Astrocyte (in vitro differentiated cells and primary cell): ENCODE measurements at regions not wholly inside any gene's neighbourhood (a gene's known extent, or its start where the extent isn't known, plus 50 kb on each side); places are given as distances from the start of the nearest gene placed in this dataset.

Experiments used
- DNase-seq: peaks from one replicate; pipeline ENCODE4 v3.0.0-alpha.2; 2010; ENCODE audit warnings: low read depth
- FAIRE-seq: peaks from 2 replicates; lab custom pipeline; 2011; peaks lifted over from hg19 to GRCh38; lab: Jason Lieb, UNC
- H2AFZ ChIP-seq: 2 replicates; pipeline ENCODE4 v1.6.0; 2012; ENCODE audit warnings: low read depth, low read length, inconsistent platforms
- H3K27ac ChIP-seq: 2 replicates; pipeline ENCODE4 v1.5.1; 2011; ENCODE audit warnings: low read depth, low read length, inconsistent platforms
- H3K27me3 ChIP-seq: 2 replicates; pipeline ENCODE4 v1.6.0; 2011; ENCODE audit warnings: low read length, inconsistent platforms; ENCODE audit not compliant: insufficient read depth
- H3K36me3 ChIP-seq: 2 replicates; pipeline ENCODE4 v1.5.1; 2011; ENCODE audit warnings: low read length, inconsistent platforms; ENCODE audit not compliant: insufficient read depth
- H3K4me1 ChIP-seq: 2 replicates; pipeline ENCODE4 v1.5.1; 2011; ENCODE audit warnings: low read length, inconsistent platforms; ENCODE audit not compliant: insufficient read depth
- H3K4me2 ChIP-seq: 2 replicates; pipeline ENCODE4 v1.6.0; 2012; ENCODE audit warnings: low read length, inconsistent platforms
- H3K4me3 ChIP-seq: 2 replicates; pipeline ENCODE4 v1.5.1; 2011; ENCODE audit warnings: low read depth, mild to moderate bottlenecking, low read length, inconsistent platforms; ENCODE audit not compliant: insufficient read depth
- H3K79me2 ChIP-seq: 2 replicates; pipeline ENCODE4 v1.6.0; 2012; ENCODE audit warnings: mild to moderate bottlenecking, low read length, inconsistent platforms; ENCODE audit not compliant: insufficient read depth
- H3K9ac ChIP-seq: 2 replicates; pipeline ENCODE4 v1.6.0; 2012; ENCODE audit warnings: mild to moderate bottlenecking, low read length, inconsistent platforms
- H3K9me3 ChIP-seq: 2 replicates; pipeline ENCODE4 v1.5.1; 2012; ENCODE audit warnings: low read depth, mild to moderate bottlenecking, low read length, inconsistent platforms; ENCODE audit not compliant: insufficient read depth
- H4K20me1 ChIP-seq: 2 replicates; pipeline ENCODE4 v1.6.0; 2012; ENCODE audit warnings: low read length, inconsistent platforms; ENCODE audit not compliant: insufficient read depth
- H3K27ac Mint-ChIP-seq: one replicate; pipeline ENCODE4 v1.8.0; 2021; ENCODE audit warnings: mild to moderate bottlenecking, mixed read lengths; ENCODE audit not compliant: unreplicated experiment
- H3K27me3 Mint-ChIP-seq: one replicate; pipeline ENCODE4 v1.8.0; 2021; ENCODE audit warnings: low read depth, mixed read lengths; ENCODE audit not compliant: unreplicated experiment
- H3K36me3 Mint-ChIP-seq: one replicate; pipeline ENCODE4 v1.8.0; 2021; ENCODE audit warnings: low read depth, mixed read lengths; ENCODE audit not compliant: unreplicated experiment
- H3K4me1 Mint-ChIP-seq: one replicate; pipeline ENCODE4 v1.8.0; 2021; ENCODE audit warnings: low read depth, mixed read lengths; ENCODE audit not compliant: unreplicated experiment
- H3K4me3 Mint-ChIP-seq: one replicate; pipeline ENCODE4 v1.8.0; 2021; ENCODE audit warnings: mild to moderate bottlenecking, moderate library complexity, mixed read lengths; ENCODE audit not compliant: unreplicated experiment
- H3K9me3 Mint-ChIP-seq: one replicate; pipeline ENCODE4 v1.8.0; 2021; ENCODE audit warnings: mild to moderate bottlenecking, mixed read lengths; ENCODE audit not compliant: unreplicated experiment
- CTCF ChIP-seq: IDR thresholded peaks from 2 replicates; pipeline ENCODE4 v1.5.1; 2011; ENCODE audit warnings: low read depth, mild to moderate bottlenecking, inconsistent platforms, low read length, moderate library complexity; ENCODE audit not compliant: insufficient read depth
- EZH2 ChIP-seq: IDR thresholded peaks from 2 replicates; pipeline ENCODE4 v1.6.1; 2012; ENCODE audit warnings: mild to moderate bottlenecking, low read length, inconsistent platforms; ENCODE audit not compliant: insufficient read depth

- Histone ChIP-seq H3K27me3 (no peaks in the 10 kb centered on the region), H3K27ac (no peak overlapping the region), H3K9me3 (no peaks in the 10 kb centered on the region), H4K20me1 (no peaks in the 10 kb centered on the region), H3K4me3 (no peak overlapping the region), H3K4me2 (no peak overlapping the region), H2AFZ (no peak overlapping the region), H3K79me2 (no peaks in the 10 kb centered on the region), H3K4me1 (no peaks in the 10 kb centered on the region), H3K9ac (no peak overlapping the region), H3K36me3 (no peaks in the 10 kb centered on the region)
- H3K27ac Mint-ChIP-seq: no peak overlapping the region
- no peaks in the 10 kb centered on the region for H3K9me3 Mint-ChIP-seq
- H3K36me3 Mint-ChIP-seq: no peaks in the 10 kb centered on the region
- TF ChIP-seq EZH2: no peak
- TF ChIP-seq CTCF: no peak
- FAIRE-seq (peak; percentile 29), DNase-seq (no peak)
- no peaks in the 10 kb centered on the region for H3K27me3 Mint-ChIP-seq
- H3K4me1 Mint-ChIP-seq: peaks cover 3% of the 10 kb centered on the region
- no peak overlapping the region for H3K4me3 Mint-ChIP-seq
Observed at GRCh38 chr7:84664626-84665025, 470.0 kb upstream of the SEMA3A start.

GRCh38 chr7:84663224-84663623, 468.6 kb upstream of the SEMA3A start:
- DNase-seq (no peak), FAIRE-seq (no peak)
- Mint-ChIP-seq H3K27me3 (no peaks in the 10 kb centered on the region), H3K4me3 (no peak overlapping the region), H3K27ac (no peak overlapping the region), H3K9me3 (no peaks in the 10 kb centered on the region), H3K4me1 (peaks cover 3% of the 10 kb centered on the region), H3K36me3 (no peaks in the 10 kb centered on the region)
- no peak overlapping the region for H3K4me3 ChIP-seq
- H4K20me1 ChIP-seq: no peaks in the 10 kb centered on the region
- no peaks in the 10 kb centered on the region for H3K27me3 ChIP-seq
- no peak overlapping the region for H3K27ac ChIP-seq
- no peak overlapping the region for H3K9ac ChIP-seq
- no peaks in the 10 kb centered on the region for H3K36me3 ChIP-seq
- H3K4me1 ChIP-seq: no peaks in the 10 kb centered on the region
- no peaks in the 10 kb centered on the region for H3K9me3 ChIP-seq
- no peak for TF ChIP-seq CTCF
- H3K4me2 ChIP-seq: no peak overlapping the region
- H3K79me2 ChIP-seq: no peaks in the 10 kb centered on the region
- H2AFZ ChIP-seq: no peak overlapping the region

GRCh38 chr7:84658286-84658685, 463.7 kb upstream of the SEMA3A start:
- FAIRE-seq: no peak
- DNase-seq: no peak
- Histone ChIP-seq H2AFZ (no peak overlapping the region), H3K4me1 (no peaks in the 10 kb centered on the region), H3K9ac (no peak overlapping the region), H3K4me2 (no peak overlapping the region), H3K27me3 (no peaks in the 10 kb centered on the region), H3K9me3 (no peaks in the 10 kb centered on the region), H3K36me3 (no peaks in the 10 kb centered on the region), H3K79me2 (no peaks in the 10 kb centered on the region), H3K4me3 (no peak overlapping the region), H3K27ac (no peak overlapping the region), H4K20me1 (no peaks in the 10 kb centered on the region)
- H3K36me3 Mint-ChIP-seq: no peaks in the 10 kb centered on the region
- H3K4me1 Mint-ChIP-seq: peaks cover 3% of the 10 kb centered on the region
- no peaks in the 10 kb centered on the region for H3K27me3 Mint-ChIP-seq
- no peak overlapping the region for H3K27ac Mint-ChIP-seq
- TF ChIP-seq CTCF (no peak), EZH2 (no peak)
- H3K9me3 Mint-ChIP-seq: no peaks in the 10 kb centered on the region
- no peak overlapping the region for H3K4me3 Mint-ChIP-seq
